HG03135 (cell line): ENCODE measurements at regions not wholly inside any gene's neighbourhood (a gene's known extent, or its start where the extent isn't known, plus 50 kb on each side); places are given as distances from the start of the nearest gene placed in this dataset.

Experiments used
- ATAC-seq: cut with Tn5 transposase; IDR thresholded peaks from one replicate; pipeline ENCODE4 v1.9.1; 2021; ENCODE audit warnings: mild to moderate bottlenecking, moderate library complexity; ENCODE audit not compliant: unreplicated experiment

GRCh38 chr9:87236546-87236945 is 261.1 kb upstream of the DAPK1 start:
- no peak for ATAC-seq

- ATAC-seq: no peak
Observed at GRCh38 chr9:87237336-87237735, 260.3 kb upstream of the DAPK1 start.

- ATAC-seq: no peak
Observed at GRCh38 chr9:87238545-87238944, 259.1 kb upstream of the DAPK1 start.

DNA sequence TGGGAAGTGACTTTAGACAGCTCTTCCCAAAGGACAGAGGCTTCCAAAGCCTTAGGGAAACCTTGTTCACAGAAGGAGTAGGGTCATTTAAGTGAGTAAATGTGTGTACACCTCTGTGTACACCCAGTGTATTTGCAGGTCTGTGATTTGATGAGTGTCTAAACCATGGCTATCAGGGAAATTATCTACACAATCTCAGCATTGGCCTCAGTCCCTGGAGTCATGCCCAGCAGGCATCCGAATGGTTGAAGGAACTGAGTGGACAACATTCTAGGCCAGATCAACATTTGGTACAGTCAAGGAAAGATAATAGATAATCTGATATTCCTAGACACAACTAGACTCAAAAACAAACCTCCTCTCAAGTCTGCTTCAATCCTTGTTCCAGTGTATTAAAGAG is 258.4 kb upstream of the DAPK1 start:
- ATAC-seq: no peak

GRCh38 chr9:87243602-87244001 is 254.1 kb upstream of the DAPK1 start:
- ATAC-seq: no peak

GRCh38 chr9:87245271-87245670 is 252.4 kb upstream of the DAPK1 start:
- ATAC-seq: no peak

DNA sequence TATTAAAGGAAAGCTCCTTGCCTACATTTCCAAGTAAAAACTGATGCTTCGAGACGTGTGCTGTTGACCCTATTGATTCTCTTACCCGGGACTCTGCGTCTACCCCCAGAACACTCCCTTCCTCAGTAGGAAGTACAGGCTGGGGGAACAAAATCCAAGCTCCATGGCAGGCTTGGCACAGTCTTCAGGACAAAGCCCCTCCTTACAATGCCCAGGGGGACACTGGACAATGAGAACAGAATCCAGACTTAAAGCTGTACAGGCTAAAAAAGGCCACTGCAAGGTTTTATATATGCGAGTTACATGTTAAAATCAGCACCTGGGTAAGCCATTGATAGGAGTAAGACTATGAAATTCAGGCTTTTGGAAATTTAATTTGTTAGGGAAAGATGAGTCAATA is 250.6 kb upstream of the DAPK1 start:
- no peak for ATAC-seq

- no peak for ATAC-seq
Observed at GRCh38 chr9:87249029-87249428, 248.6 kb upstream of the DAPK1 start.

- no peak for ATAC-seq
Observed at GRCh38 chr9:87250205-87250604, 247.5 kb upstream of the DAPK1 start.

- ATAC-seq: no peak
Observed at GRCh38 chr9:87255431-87256155, 242.1 kb upstream of the DAPK1 start.

DNA sequence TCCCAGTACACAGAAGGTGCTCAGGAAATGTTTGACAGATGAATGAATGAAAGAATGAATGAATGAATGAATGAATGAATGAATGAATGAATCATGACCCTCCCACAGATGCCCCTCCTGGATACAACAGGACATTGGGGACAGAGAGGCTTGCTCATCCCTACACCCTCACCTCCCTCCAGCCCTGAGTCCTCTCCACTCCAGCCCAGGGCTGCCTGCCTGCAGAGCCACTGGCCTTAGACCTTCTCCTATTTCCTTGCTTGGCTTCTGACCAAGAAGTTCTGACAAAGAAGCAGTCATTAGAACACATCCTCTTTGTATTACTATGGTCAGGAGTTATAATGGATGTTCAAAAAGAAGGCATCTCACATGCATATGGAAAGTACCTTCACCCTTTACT is 240.7 kb upstream of the DAPK1 start:
- no peak for ATAC-seq

- no peak for ATAC-seq
Observed at GRCh38 chr9:87259543-87260518, 237.8 kb upstream of the DAPK1 start.

DNA sequence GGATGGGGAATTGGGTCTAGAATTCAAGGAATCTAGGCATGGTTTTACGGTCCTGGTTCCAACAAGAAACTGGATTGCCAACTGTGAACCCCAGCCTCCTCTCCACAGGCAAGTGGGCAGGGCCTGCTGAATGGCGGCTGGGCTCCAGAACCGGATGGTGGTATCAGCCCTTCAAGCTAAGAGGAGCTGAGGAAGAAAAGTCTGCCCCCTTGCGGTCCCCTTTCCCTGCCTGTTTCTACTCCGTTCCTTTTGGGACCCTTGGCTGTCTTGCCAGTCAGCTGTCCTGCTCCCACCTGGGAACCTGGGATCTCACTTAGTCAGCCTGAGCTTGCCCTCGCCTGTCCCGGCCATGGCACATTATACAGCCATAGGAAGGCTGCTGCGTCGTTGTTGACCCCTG is 234.4 kb upstream of the DAPK1 start:
- no peak for ATAC-seq

DNA sequence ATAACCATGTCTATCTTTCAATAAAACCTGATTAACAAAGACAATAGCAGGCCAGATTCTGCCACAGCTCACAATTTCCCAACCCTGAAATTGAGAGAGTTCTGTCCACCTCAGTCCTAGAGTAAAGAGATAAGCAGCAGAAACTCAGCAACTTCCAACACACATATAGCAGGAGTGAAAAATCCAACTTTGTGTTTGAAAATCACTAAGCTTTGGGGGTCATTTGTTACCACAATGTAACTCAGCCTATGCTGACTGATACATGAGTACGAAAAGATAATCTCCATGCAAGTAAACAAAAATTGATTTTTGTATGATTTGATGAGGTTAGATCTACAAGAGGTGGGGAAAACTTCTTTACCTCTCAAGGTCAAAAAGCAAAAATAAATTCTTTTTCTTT is 231.0 kb upstream of the DAPK1 start:
- ATAC-seq: no peak

GRCh38 chr9:87267251-87268070 is 230.2 kb upstream of the DAPK1 start:
- ATAC-seq: no peak

GRCh38 chr9:87269296-87270176 is 228.1 kb upstream of the DAPK1 start:
- ATAC-seq: no peak

GRCh38 chr9:87270221-87270847 is 227.3 kb upstream of the DAPK1 start:
- no peak for ATAC-seq

- ATAC-seq: no peak
Observed at GRCh38 chr9:87270848-87271234, 226.8 kb upstream of the DAPK1 start.

GRCh38 chr9:87271696-87272477 is 225.8 kb upstream of the DAPK1 start:
- no peak for ATAC-seq
